Glutamatergic neuron (in vitro differentiated cells): ENCODE measurements at regions not wholly inside any gene's neighbourhood (a gene's known extent, or its start where the extent isn't known, plus 50 kb on each side); places are given as distances from the start of the nearest gene placed in this dataset.

ENCODE experiments used
- DNase-seq: peaks from one replicate; pipeline ENCODE4 v3.0.0; 2022
- H3K27ac Mint-ChIP-seq: one replicate; pipeline ENCODE4 v1.8.0; 2020; ENCODE audit warnings: mild to moderate bottlenecking, mixed read lengths, inconsistent platforms; ENCODE audit not compliant: unreplicated experiment
- H3K27me3 Mint-ChIP-seq: one replicate; pipeline ENCODE4 v1.8.0; 2020; ENCODE audit warnings: mild to moderate bottlenecking, moderate library complexity, mixed read lengths, inconsistent platforms; ENCODE audit not compliant: unreplicated experiment
- H3K36me3 Mint-ChIP-seq: one replicate; pipeline ENCODE4 v1.8.0; 2020; ENCODE audit warnings: mild to moderate bottlenecking, mixed read lengths, inconsistent platforms; ENCODE audit not compliant: unreplicated experiment
- H3K4me1 Mint-ChIP-seq: one replicate; pipeline ENCODE4 v1.8.0; 2020; ENCODE audit warnings: mild to moderate bottlenecking, low read depth, mixed read lengths, inconsistent platforms; ENCODE audit not compliant: unreplicated experiment
- H3K4me3 Mint-ChIP-seq: one replicate; pipeline ENCODE4 v1.8.0; 2020; ENCODE audit warnings: mild to moderate bottlenecking, mixed read lengths, inconsistent platforms; ENCODE audit not compliant: unreplicated experiment
- H3K9me3 Mint-ChIP-seq: one replicate; pipeline ENCODE4 v1.8.0; 2020; ENCODE audit warnings: mild to moderate bottlenecking, moderate library complexity, mixed read lengths, inconsistent platforms; ENCODE audit not compliant: unreplicated experiment
- TF ChIP-seq, protein P1 (sequence below): fragments of 200-600 bp; sonication (generic); IDR thresholded peaks from one replicate; pipeline ENCODE4 v1.5.0; 2021; ENCODE audit not compliant: partially characterized antibody, unreplicated experiment

GRCh38 chr2:196478588-196478987 is 160.9 kb upstream of the CCDC150 start:
- Mint-ChIP-seq H3K36me3 (no peaks in the 10 kb centered on the region), H3K4me1 (peaks cover 60% of the 10 kb centered on the region), H3K4me3 (no peak overlapping the region), H3K27ac (no peak overlapping the region), H3K27me3 (peaks cover 13% of the 10 kb centered on the region), H3K9me3 (peaks cover 19% of the 10 kb centered on the region)
- no peak for DNase-seq
- TF ChIP-seq, protein P1, sequence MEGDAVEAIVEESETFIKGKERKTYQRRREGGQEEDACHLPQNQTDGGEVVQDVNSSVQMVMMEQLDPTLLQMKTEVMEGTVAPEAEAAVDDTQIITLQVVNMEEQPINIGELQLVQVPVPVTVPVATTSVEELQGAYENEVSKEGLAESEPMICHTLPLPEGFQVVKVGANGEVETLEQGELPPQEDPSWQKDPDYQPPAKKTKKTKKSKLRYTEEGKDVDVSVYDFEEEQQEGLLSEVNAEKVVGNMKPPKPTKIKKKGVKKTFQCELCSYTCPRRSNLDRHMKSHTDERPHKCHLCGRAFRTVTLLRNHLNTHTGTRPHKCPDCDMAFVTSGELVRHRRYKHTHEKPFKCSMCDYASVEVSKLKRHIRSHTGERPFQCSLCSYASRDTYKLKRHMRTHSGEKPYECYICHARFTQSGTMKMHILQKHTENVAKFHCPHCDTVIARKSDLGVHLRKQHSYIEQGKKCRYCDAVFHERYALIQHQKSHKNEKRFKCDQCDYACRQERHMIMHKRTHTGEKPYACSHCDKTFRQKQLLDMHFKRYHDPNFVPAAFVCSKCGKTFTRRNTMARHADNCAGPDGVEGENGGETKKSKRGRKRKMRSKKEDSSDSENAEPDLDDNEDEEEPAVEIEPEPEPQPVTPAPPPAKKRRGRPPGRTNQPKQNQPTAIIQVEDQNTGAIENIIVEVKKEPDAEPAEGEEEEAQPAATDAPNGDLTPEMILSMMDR = no peak

DNA sequence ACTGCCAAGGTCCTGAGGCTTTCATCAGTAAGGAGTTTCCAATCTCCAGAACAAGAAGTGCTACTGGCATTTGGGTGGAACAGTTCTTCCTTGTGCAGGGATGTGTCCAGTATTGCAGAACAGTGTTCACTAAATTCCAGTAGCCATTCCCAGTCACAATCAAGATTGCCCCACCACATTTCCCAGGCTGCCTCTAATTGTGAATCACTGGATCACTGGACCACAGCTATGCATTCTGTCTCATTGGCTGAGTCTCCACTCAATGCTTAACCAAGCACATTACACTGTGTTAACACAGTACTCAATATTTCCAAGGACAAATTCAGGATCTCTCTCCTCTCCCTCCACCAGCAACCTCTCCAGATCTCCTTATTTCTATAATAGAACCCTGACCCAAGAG is 160.2 kb upstream of the CCDC150 start:
- Mint-ChIP-seq H3K4me1 (peaks cover 61% of the 10 kb centered on the region), H3K4me3 (peak overlapping the region; percentile 6), H3K27ac (peak overlapping the region; percentile 94), H3K36me3 (no peaks in the 10 kb centered on the region), H3K9me3 (peaks cover 19% of the 10 kb centered on the region), H3K27me3 (peaks cover 13% of the 10 kb centered on the region)
- TF ChIP-seq, protein P1 = no peak
- DNase-seq = no peak

DNA sequence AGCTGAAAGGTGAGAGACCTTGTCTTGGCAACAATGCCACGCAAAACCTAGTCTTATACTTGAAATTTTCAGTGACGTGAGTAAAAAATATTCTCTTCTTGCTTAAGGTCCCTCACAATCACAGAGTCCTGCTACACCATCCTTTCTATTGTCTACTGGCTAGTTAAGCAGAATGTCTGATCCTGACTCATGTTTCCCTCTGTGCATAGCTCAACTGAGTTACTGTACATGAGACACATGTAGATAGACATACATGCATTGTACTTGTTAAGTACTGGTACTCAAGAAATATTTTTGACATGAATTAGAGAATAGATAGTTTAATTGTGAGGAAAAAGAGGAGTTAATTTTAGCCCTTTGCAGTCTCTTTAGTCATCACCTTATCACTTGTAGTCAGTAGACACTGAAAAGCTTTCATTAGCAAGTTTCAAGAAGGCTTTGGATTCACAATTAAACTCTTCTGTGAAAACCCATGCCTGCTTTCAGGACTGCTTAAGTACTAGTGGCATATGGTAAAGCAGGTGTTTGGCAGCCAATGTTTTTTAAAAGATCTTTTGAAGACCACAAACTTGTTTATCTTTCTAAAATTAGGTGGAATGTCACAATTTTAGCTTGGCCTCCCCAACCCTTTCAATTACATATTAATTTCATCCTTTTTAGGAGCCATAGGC is 158.7 kb upstream of the CCDC150 start:
- Mint-ChIP-seq H3K9me3 (peaks cover 18% of the 10 kb centered on the region), H3K4me3 (peak overlapping the region; percentile 44), H3K4me1 (peaks cover 65% of the 10 kb centered on the region), H3K27me3 (peaks cover 10% of the 10 kb centered on the region), H3K36me3 (peaks cover 4% of the 10 kb centered on the region), H3K27ac (peak overlapping the region; percentile 94)
- no peak for DNase-seq
- TF ChIP-seq, protein P1 = no peak

GRCh38 chr2:196481324-196481697 is 158.2 kb upstream of the CCDC150 start:
- Mint-ChIP-seq H3K27me3 (peaks cover 10% of the 10 kb centered on the region), H3K9me3 (peaks cover 20% of the 10 kb centered on the region), H3K4me1 (peaks cover 70% of the 10 kb centered on the region), H3K27ac (peak overlapping the region; percentile 94), H3K36me3 (peaks cover 4% of the 10 kb centered on the region), H3K4me3 (peak overlapping the region; percentile 59)
- TF ChIP-seq, protein P1 = no peak
- no peak for DNase-seq
